ENCODE measurements at regions not wholly inside any gene's neighbourhood (a gene's known extent, or its start where the extent isn't known, plus 50 kb on each side); places are given as distances from the start of the nearest gene placed in this dataset.

- TF ChIP-seq REST (IDR thresholded peaks at IDR 0.05; ENCODE audit: low read depth) (no peak), MAX (IDR thresholded peaks at IDR 0.05) (no peak)
Observed at GRCh38 chr7:13692548-13692947, 296.9 kb downstream of the ETV1 start.
